KMS-11 (cell line): ENCODE measurements at regions not wholly inside any gene's neighbourhood (a gene's known extent, or its start where the extent isn't known, plus 50 kb on each side); places are given as distances from the start of the nearest gene placed in this dataset.

ENCODE experiments used
- H2AFZ ChIP-seq: fragments of 200-600 bp; sonication (generic); 2 replicates; pipeline ENCODE4 v1.6.1; 2016; ENCODE audit warnings: antibody characterized with exemption, mixed run types, low read depth
- H3K27ac ChIP-seq: fragments of 200-600 bp; sonication (generic); 2 replicates; pipeline ENCODE4 v1.6.1; 2016; ENCODE audit warnings: mild to moderate bottlenecking, mixed run types
- H3K27me3 ChIP-seq: fragments of 200-600 bp; sonication (generic); 2 replicates; pipeline ENCODE4 v1.6.1; 2017; ENCODE audit warnings: mild to moderate bottlenecking, low read depth, mixed run types, moderate library complexity; ENCODE audit not compliant: insufficient read depth
- H3K36me3 ChIP-seq: fragments of 200-600 bp; sonication (generic); 2 replicates; pipeline ENCODE4 v1.6.1; 2017; ENCODE audit warnings: mild to moderate bottlenecking, mixed run types; ENCODE audit not compliant: insufficient read depth
- H3K4me1 ChIP-seq: fragments of 200-600 bp; sonication (generic); 2 replicates; pipeline ENCODE4 v1.6.1; 2016; ENCODE audit warnings: mild to moderate bottlenecking, low read depth, mixed run types; ENCODE audit not compliant: poor library complexity, severe bottlenecking
- H3K4me2 ChIP-seq: fragments of 200-600 bp; sonication (generic); 2 replicates; pipeline ENCODE4 v1.7.0; 2016; ENCODE audit warnings: mild to moderate bottlenecking, mixed run types
- H3K4me3 ChIP-seq: fragments of 200-600 bp; sonication (generic); IDR thresholded peaks from 2 replicates; pipeline ENCODE4 v1.6.1; 2017; ENCODE audit warnings: low read depth, low read length, mixed read lengths; ENCODE audit not compliant: insufficient read depth
- H3K79me2 ChIP-seq: fragments of 200-600 bp; sonication (generic); 2 replicates; pipeline ENCODE4 v1.6.1; 2016; ENCODE audit warnings: low read depth, mixed run types; ENCODE audit not compliant: insufficient read depth
- H3K9ac ChIP-seq: fragments of 200-600 bp; sonication (generic); 2 replicates; pipeline ENCODE4 v1.6.1; 2016; ENCODE audit warnings: mild to moderate bottlenecking, mixed run types
- H4K20me1 ChIP-seq: fragments of 200-600 bp; sonication (generic); 2 replicates; pipeline ENCODE4 v1.6.1; 2016; ENCODE audit warnings: mild to moderate bottlenecking, mixed run types; ENCODE audit not compliant: insufficient read depth
- TF ChIP-seq, protein P1 (sequence below): fragments of 200-600 bp; sonication (generic); conservative IDR thresholded peaks from 2 replicates; pipeline ENCODE4 v1.6.1; 2017; ENCODE audit warnings: low read depth, mild to moderate bottlenecking, antibody characterized with exemption, low read length, moderate library complexity, mixed read lengths

GRCh38 chr18:54052732-54053429 lies 171.6 kb downstream of the MBD2 start:
- H3K4me2 ChIP-seq, result no peak overlapping the region
- TF ChIP-seq, protein P1, sequence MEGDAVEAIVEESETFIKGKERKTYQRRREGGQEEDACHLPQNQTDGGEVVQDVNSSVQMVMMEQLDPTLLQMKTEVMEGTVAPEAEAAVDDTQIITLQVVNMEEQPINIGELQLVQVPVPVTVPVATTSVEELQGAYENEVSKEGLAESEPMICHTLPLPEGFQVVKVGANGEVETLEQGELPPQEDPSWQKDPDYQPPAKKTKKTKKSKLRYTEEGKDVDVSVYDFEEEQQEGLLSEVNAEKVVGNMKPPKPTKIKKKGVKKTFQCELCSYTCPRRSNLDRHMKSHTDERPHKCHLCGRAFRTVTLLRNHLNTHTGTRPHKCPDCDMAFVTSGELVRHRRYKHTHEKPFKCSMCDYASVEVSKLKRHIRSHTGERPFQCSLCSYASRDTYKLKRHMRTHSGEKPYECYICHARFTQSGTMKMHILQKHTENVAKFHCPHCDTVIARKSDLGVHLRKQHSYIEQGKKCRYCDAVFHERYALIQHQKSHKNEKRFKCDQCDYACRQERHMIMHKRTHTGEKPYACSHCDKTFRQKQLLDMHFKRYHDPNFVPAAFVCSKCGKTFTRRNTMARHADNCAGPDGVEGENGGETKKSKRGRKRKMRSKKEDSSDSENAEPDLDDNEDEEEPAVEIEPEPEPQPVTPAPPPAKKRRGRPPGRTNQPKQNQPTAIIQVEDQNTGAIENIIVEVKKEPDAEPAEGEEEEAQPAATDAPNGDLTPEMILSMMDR, result no peak
- no peak overlapping the region for H3K4me3 ChIP-seq
- no peaks in the 10 kb centered on the region for H3K4me1 ChIP-seq
- H3K27me3 ChIP-seq, result no peaks in the 10 kb centered on the region
- no peak overlapping the region for H2AFZ ChIP-seq
- H3K79me2 ChIP-seq, result no peaks in the 10 kb centered on the region
- no peaks in the 10 kb centered on the region for H3K36me3 ChIP-seq
- H3K27ac ChIP-seq, result no peak overlapping the region
- no peak overlapping the region for H3K9ac ChIP-seq
- no peaks in the 10 kb centered on the region for H4K20me1 ChIP-seq

- Histone ChIP-seq H3K27me3 (no peaks in the 10 kb centered on the region), H3K4me3 (no peak overlapping the region), H4K20me1 (no peaks in the 10 kb centered on the region), H3K27ac (no peak overlapping the region), H3K9ac (no peak overlapping the region), H3K4me2 (no peak overlapping the region), H3K36me3 (no peaks in the 10 kb centered on the region), H3K79me2 (no peaks in the 10 kb centered on the region), H3K4me1 (no peaks in the 10 kb centered on the region), H2AFZ (no peak overlapping the region)
- TF ChIP-seq, protein P1, result no peak
Observed at GRCh38 chr18:54052259-54052658, 172.2 kb downstream of the MBD2 start.

DNA sequence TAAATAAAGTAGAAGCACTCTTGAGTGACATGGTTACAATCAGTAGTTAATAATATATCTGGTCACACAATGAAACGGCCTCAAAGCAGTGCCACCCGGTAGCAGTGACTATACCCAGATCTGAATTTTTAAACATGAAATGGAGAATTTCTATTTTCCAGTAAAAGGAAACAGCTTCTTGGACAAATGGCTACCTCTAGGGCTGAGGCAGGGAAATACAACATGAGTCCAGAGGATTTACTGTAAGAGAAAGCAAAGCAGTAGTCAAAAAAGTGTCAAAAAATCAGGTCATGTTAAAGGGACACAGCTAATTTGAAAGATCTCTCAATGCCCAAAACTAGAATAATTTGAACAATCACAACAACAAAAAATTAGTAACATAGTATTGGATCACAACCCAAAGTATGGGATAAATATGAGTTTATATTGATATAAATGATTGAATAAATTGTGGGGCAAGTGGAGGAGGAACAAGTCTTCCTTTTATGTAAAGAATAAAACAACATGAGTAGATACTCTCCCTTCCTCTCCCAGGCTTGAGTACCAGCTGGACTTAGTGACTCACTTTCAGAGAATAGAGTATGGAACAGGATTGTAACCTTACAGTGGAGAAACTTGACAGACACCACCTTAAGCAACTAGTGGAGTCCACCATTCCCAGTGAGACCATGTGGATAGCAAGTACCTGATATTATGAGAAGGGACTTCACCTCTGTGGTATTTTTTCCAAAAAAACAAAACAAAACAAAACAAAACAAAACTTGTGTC lies 180.8 kb downstream of the MBD2 start:
- TF ChIP-seq, protein P1, result no peak
- H3K4me2 ChIP-seq, result no peak overlapping the region
- H4K20me1 ChIP-seq, result no peaks in the 10 kb centered on the region
- H3K79me2 ChIP-seq, result no peaks in the 10 kb centered on the region
- no peaks in the 10 kb centered on the region for H3K4me1 ChIP-seq
- no peaks in the 10 kb centered on the region for H3K36me3 ChIP-seq
- no peak overlapping the region for H3K27ac ChIP-seq
- no peak overlapping the region for H3K4me3 ChIP-seq
- H3K9ac ChIP-seq, result no peak overlapping the region
- H3K27me3 ChIP-seq, result no peaks in the 10 kb centered on the region
- no peak overlapping the region for H2AFZ ChIP-seq

DNA sequence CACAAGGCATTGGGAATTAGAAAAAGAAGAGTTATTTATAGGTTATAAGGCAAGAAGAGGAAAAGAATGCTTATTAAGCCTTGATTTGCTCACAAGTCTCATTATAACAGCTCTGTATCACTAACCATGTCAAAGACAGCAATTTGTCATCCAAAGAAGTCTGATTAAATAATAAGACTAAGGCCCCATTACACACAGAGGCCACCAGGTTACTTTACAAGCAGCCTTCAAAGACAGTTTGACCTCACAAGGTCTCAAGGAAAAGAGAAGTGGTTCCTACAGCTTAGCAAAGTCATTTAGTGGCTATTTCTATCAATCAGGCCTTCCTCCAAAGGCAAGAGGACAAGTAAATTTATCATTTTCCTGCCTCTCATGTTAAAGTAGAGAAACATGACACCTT lies 188.5 kb downstream of the MBD2 start:
- Histone ChIP-seq H3K79me2 (no peaks in the 10 kb centered on the region), H3K36me3 (no peaks in the 10 kb centered on the region), H3K4me1 (peaks cover 11% of the 10 kb centered on the region), H3K27me3 (no peaks in the 10 kb centered on the region), H2AFZ (no peak overlapping the region), H3K4me2 (no peak overlapping the region), H3K4me3 (no peak overlapping the region), H4K20me1 (no peaks in the 10 kb centered on the region), H3K27ac (no peak overlapping the region), H3K9ac (no peak overlapping the region)
- TF ChIP-seq, protein P1, result no peak
